ENCODE measurements at regions not wholly inside any gene's neighbourhood (a gene's known extent, or its start where the extent isn't known, plus 50 kb on each side); places are given as distances from the start of the nearest gene placed in this dataset.
A peak's percentile ranks its signal among the peaks of the same experiment; 100 is the strongest.

GRCh38 chr5:6806668-6807067, 93.4 kb downstream of the TENT4A start:
- DNase-seq = no peak

DNA sequence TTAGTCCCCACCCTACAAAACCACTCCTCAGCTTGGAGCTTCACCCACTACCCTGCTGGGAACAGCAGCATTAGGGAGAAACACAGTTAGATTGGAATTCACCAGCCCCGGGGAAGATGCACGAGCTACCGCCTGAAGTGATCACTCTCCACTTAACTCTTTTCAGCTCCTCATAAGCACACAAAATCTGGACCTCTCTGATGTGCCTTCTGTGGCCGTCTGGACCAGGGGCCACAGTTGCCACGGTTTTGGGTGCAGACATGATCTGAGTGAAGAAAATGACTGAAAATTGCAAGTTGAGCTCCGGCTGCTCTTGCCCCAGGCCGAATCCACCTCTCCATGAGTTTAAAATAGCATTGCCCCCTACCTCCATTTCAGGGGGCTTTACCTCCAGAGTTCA, 95.2 kb downstream of the TENT4A start:
- DNase-seq = no peak

DNA sequence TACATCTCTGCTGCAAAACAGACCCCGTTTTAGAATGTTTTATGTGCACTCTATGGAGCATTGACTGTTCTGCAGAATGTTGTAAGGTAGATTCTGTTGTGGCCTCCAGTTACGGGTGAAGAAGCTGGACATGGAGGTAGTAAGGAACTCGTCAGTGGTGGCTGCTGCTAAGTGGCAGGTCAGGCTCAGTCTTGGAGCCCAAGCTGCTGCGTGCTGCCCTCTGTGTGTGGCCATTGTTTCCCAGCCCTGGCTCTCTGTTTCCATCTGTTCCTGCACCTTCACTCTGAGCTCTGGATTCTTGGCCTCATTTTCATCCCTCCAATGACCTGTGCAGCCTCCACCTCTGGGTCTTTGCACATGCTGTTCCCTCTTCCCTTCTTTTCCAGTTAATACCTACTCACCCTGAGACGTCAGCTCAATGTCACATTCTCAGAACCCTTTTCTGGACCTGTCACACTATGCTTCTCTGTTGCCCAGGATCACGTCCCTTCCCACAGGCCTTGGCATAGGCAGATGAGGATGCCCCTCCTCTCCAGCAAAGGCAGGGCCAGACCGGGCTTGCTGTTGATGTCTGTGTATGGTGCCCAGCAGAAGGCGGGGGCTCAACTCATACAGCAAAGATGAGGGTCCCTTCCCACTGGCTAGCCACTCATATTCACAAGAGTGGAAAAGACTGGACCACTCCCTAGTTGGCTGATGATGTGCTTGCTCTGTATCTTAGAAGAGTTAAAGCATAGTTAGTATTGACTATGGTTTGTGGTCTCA, 97.6 kb downstream of the TENT4A start:
- no peak for DNase-seq

DNA sequence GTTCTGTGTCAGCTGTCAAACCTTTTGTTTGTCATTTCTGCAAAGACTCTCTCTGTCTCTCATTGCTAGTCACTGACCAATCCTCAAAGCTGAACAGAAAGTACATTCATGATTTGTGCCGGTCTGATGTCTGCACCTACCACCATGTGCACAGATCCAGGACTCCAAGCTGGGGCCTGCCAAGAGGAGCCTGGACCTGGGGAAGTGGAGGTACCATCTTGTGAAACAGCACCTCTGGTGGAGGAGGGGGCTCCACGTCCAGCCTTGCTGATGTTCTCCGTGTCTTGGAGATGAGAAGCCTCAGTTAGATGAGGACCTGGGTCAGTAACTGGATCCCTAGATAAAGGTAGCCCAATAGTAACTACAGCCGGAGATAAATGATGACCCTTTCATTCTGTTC, 98.9 kb downstream of the TENT4A start:
- no peak for DNase-seq

DNA sequence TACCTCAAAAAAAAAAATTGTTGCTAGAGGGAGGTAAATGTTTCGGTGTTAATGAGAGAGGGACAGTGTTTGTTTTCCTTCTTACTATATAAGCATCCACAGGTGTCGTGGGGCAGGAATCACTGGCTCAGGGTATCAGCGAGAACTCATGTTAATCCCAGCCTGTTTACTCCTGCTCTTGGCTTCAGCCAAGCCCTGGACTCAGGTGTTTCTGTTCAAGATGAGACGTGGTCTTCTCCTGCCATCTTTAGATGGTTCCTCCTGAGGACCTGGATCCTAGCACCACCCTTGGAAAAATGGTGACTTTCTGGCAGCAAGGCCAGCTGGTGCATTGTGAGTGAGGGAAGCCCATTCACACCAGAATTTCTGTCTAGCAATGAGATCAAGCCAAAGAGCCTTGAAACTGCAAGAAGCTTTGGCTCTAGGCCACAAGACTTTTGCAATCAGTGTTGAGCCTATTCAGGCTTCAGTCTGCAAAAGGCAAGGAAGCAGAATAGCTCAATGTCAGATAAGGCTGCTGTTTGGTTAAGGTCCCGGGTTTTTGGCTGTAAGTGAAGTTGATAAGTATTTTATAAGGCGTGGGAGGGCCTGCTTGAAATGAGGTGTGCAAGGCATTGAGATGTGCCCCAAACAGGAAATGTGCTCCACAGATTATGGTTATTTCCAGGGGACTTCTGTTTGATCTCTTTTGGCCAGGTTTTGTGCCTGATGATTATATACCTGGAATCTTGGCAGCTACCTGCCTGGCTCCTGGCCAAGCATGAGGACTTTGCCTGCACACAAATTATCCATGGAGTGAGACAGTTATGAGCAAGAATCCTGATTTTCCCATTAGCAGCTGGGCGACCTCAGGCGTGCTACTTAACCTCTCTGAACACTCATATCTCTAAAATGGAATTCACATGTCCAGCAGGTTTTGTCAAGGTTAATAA, 99.8 kb downstream of the TENT4A start:
- DNase-seq = no peak

- DNase-seq = no peak
Measured at GRCh38 chr5:6814816-6815215, 101.6 kb downstream of the TENT4A start.

- no peak for DNase-seq
Measured at GRCh38 chr5:6818594-6819511, 105.6 kb downstream of the TENT4A start.

DNA sequence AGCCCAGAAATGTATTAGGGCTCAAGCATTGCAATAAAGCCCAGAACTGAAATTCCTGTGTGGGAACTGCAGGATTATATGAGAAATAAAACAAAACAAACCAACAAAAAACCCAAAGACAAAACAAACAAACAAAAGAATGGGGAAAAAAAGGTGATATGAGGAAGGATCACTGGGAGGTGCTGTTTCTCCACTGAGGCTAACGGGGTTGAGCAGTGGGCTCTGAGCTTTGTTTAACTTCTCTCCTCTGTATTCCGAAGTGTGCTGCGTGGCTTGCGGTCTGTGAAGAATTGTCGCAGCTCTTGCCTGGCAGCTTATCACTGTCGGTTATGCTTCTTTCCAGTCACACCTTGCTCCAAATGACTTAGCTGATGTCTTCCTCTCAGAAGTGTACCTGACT, 106.3 kb downstream of the TENT4A start:
- no peak for DNase-seq

DNA sequence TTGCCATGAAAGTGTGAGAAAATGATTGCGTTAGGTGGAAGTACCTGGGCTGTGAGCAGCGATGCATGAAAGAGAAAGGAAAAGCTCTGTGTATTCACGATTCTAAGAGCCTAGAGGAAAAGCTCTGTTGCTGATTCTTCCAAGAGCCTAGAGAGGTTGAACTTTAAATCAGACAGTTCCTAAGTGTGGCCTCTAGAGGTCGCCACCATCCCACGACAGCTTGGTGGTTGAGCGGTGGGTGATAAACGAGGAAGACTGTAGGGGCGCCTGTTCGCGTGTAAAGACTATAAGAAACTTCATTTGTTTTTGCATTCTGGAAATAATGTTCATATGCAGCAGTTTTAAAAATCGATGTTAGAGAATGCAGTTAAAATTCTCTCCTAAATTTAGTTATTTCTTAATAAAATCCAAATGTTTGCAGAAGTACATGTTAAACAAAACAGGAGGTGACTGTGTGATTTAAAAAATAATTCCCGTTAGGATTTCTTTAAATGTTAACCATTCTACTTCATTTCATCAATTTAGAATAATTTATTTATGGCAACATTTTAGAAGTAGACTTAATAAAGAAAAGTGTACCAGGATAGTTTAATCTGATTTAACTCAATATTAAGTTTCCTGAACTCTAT, 107.7 kb downstream of the TENT4A start:
- peak; percentile 34 for DNase-seq

DNA sequence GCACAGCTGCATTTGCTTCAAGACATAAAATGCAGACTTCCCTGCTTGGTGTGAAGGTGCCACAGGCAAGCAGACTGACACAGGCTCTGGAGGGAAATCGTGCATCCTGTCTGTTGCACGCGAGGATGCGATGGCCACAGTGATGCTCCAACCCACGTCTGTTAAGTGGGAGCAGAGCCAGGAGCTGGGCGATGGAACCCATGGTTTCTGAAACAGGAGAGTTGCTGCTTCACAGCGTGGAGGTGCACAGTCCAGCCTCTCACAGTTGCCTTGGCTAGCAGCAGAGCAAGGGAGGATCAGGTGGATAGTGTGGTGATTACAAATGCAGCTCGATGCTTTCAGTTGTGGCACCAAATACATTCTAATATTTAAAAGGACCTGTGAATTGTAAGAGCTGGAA, 108.8 kb downstream of the TENT4A start:
- no peak for DNase-seq

GRCh38 chr5:6822556-6823343, 109.5 kb downstream of the TENT4A start:
- DNase-seq = no peak

DNA sequence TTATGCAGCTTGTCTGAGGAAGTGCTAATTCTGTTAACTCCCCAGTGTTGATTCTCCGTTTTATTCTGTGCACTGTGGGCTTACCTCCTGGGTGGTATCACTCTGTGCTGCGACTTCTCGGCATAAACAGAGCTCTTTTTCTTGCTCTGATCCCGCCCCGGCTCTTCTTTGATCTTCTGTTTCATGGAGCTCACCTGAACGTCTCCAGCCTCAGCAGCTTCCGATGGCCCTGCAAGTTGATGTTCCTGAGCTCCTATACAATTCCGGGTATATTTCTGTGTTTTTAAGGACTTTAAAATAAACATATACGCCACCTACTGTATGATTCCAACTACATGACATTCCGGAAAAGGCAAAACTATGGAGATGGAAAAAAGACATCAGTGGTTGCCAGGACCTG, 110.8 kb downstream of the TENT4A start:
- DNase-seq = no peak

GRCh38 chr5:6825678-6826244, 112.5 kb downstream of the TENT4A start:
- DNase-seq = no peak

DNA sequence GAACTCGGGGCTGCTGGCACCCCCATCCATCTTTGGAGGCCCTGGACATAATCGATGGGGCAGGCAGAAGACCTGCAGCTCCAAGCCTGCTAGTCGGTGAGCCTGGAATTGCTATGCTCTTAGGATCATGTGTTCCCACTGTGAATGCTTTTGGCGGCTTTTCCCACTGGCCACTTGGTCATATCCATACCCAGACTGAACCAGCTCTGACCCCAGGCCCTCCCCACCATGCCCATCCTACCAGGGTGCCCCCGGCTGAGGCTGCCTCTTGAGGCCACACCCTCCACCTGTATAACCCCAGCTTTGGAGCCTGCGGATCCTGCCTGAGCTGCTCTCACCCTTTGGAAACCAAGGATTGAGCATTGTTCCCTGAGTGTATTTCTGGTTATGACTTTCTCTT, 113.5 kb downstream of the TENT4A start:
- no peak for DNase-seq

GRCh38 chr5:6827526-6828219, 114.4 kb downstream of the TENT4A start:
- DNase-seq = no peak

- DNase-seq = no peak
Measured at GRCh38 chr5:6829150-6829784, 116.0 kb downstream of the TENT4A start.

- DNase-seq = no peak
Measured at GRCh38 chr5:6830643-6831239, 117.5 kb downstream of the TENT4A start.

- DNase-seq = no peak
Measured at GRCh38 chr5:6831678-6832671, 118.7 kb downstream of the TENT4A start.
